ENCODE measurements at regions not wholly inside any gene's neighbourhood (a gene's known extent, or its start where the extent isn't known, plus 50 kb on each side); places are given as distances from the start of the nearest gene placed in this dataset.

- TF ChIP-seq POLR2A (IDR thresholded peaks at IDR 0.05; ENCODE audit: low read length) (no peak), GATA1 (IDR thresholded peaks at IDR 0.05; ENCODE audit: low read depth, low read length) (no peak)
Observed at GRCh38 chr16:86634292-86634691, 55.9 kb downstream of the FOXL1 start.

All from erythroblast (primary cell).